T-cell (primary cell): ENCODE measurements at regions not wholly inside any gene's neighbourhood (a gene's known extent, or its start where the extent isn't known, plus 50 kb on each side); places are given as distances from the start of the nearest gene placed in this dataset.

Experiments
- ATAC-seq, 4 experiments: fragments of 200-7000 bp in 3 of 4; fragments of 150-1000 bp in 1 of 4; cut with Tn5 transposase; replicated peaks in 1 of 4; 1 replicate in 3 of 4; 2 replicates in 1 of 4; pipeline ENCODE4 v1.10.0; 2021; ENCODE audit warnings: moderate library complexity in 3 of 4, mild to moderate bottlenecking in 2 of 4, moderate number of reproducible peaks in 1 of 4
- CTCF ChIA-PET, 2 donors: fragments of 300-600 bp; sonication (Branson Sonifier 250); formaldehyde crosslinking; loops; one replicate each; lab custom pipeline; 2022; ENCODE audit warnings: antibody characterized with exemption in 2 of 2; lab: Charles Lee
- POLR2A ChIA-PET, 2 donors: fragments of 300-600 bp; sonication (Branson Sonifier 250); formaldehyde crosslinking; loops; one replicate each; lab custom pipeline; 2022; ENCODE audit warnings: antibody characterized with exemption in 2 of 2; lab: Charles Lee
- DNase-seq, 35 experiments: peaks; one replicate each; pipeline versions ENCODE4 v3.0.0 to v3.0.0-alpha.2; 2013 to 2023
- H3K27ac ChIP-seq: one replicate; pipeline ENCODE4 v1.5.1; 2013; ENCODE audit warnings: low read length
- H3K27me3 ChIP-seq, 2 experiments: replicated peaks in 1 of 2; 1 replicate in 1 of 2; 2 replicates in 1 of 2; pipeline versions ENCODE4 v1.6.1 to v1.7.0; 2013; ENCODE audit warnings: low read length in 1 of 2, mixed read lengths in 1 of 2; ENCODE audit not compliant: control insufficient read depth in 2 of 2, insufficient read depth in 2 of 2; ENCODE audit errors: extremely low read depth in 1 of 2
- H3K36me3 ChIP-seq, 2 donors: 1 replicate in 1 of 2; 2 replicates in 1 of 2; pipeline versions ENCODE4 v1.6.1 to v1.7.0; 2013; ENCODE audit warnings: low read length in 1 of 2; ENCODE audit not compliant: control insufficient read depth in 2 of 2, insufficient read depth in 1 of 2; ENCODE audit errors: extremely low read depth in 1 of 2
- H3K4me1 ChIP-seq, 2 experiments: 1 replicate in 1 of 2; 2 replicates in 1 of 2; pipeline versions ENCODE4 v1.6.1 to v1.7.0; 2013; ENCODE audit warnings: low read length in 2 of 2, mixed read lengths in 1 of 2; ENCODE audit not compliant: insufficient read depth in 2 of 2, control insufficient read depth in 1 of 2; ENCODE audit errors: extremely low read depth in 1 of 2
- H3K4me3 ChIP-seq, 2 donors: 1 replicate in 1 of 2; 2 replicates in 1 of 2; pipeline versions ENCODE4 v1.5.1 to v1.7.0; 2013; ENCODE audit warnings: mild to moderate bottlenecking in 2 of 2, low read length in 1 of 2, moderate library complexity in 1 of 2; ENCODE audit not compliant: control insufficient read depth in 1 of 2; ENCODE audit errors: extremely low read depth in 1 of 2
- H3K9me3 ChIP-seq: 2 replicates; pipeline ENCODE4 v1.7.0; 2013
- H3K27ac Mint-ChIP-seq, 2 donors: one replicate each; pipeline ENCODE4 v1.8.0; 2020 to 2021; ENCODE audit warnings: mild to moderate bottlenecking in 2 of 2, mixed read lengths in 2 of 2
- H3K27me3 Mint-ChIP-seq, 2 donors: one replicate each; pipeline ENCODE4 v1.8.0; 2021 to 2022; ENCODE audit warnings: mixed read lengths in 2 of 2
- H3K36me3 Mint-ChIP-seq: one replicate; pipeline ENCODE4 v1.8.0; 2021; ENCODE audit warnings: mixed read lengths
- H3K4me1 Mint-ChIP-seq, 3 donors: one replicate each; pipeline ENCODE4 v1.8.0; 2020 to 2022; ENCODE audit warnings: mixed read lengths in 3 of 3, mild to moderate bottlenecking in 1 of 3
- H3K4me3 Mint-ChIP-seq, 3 donors: one replicate each; pipeline ENCODE4 v1.8.0; 2020 to 2022; ENCODE audit warnings: mild to moderate bottlenecking in 3 of 3, mixed read lengths in 3 of 3, moderate library complexity in 3 of 3
- H3K9me3 Mint-ChIP-seq, 3 donors: one replicate each; pipeline ENCODE4 v1.8.0; 2020 to 2022; ENCODE audit warnings: mixed read lengths in 3 of 3
- WGBS: methylation state at CpG from one replicate; pipeline ENCODE4 v1.1.5; 2013; ENCODE audit warnings: missing lambda C conversion rate; ENCODE audit not compliant: insufficient coverage; 5-methylcytosine and 5-hydroxymethylcytosine counted together

DNA sequence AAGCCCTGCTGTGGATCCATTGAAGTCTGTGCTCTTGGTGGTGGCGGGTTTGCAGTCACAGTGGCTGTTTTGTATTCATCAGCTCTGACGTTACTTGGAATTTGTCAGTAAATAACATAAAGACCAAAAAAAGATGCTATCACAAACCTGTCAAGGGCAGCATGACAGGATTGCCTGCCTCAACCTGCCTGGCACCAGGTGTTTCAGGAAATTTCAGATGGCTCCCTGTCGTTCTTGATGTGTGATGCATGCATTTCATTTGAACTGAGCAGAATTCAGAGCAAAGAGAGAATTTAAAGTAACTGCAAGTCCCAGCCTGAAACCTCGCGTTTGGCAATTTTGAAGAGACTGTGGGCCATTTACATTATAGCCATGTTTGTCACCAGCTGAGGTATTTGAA, 50.3 kb upstream of the EPC2 start:
- ChIA-PET POLR2A (no interaction called here), CTCF (interaction anchor here in 1 of 2 donors (0.5 to 0.6 kb wide), 3 partner anchors 10 to 304 kb away, joined by 3 read pairs; no protein-coding TSS in a partner anchor)
- Histone ChIP-seq H3K27ac (no peak overlapping the region), H3K4me3 (no peak overlapping the region), H3K36me3 (no peaks in the 10 kb centered on the region), H3K4me1 (no peaks in the 10 kb centered on the region), H3K9me3 (no peaks in the 10 kb centered on the region), H3K27me3 (no peaks in the 10 kb centered on the region)
- no peak overlapping the region for H3K4me3 Mint-ChIP-seq
- peaks cover 0 to 4% (median 0%) of the 10 kb centered on the region in 3 donors for H3K4me1 Mint-ChIP-seq
- WGBS: 87% methylated on average over 5 of the region's 5 CpGs
- H3K27ac Mint-ChIP-seq: no peak overlapping the region
- H3K27me3 Mint-ChIP-seq: no peaks in the 10 kb centered on the region
- H3K36me3 Mint-ChIP-seq: no peaks in the 10 kb centered on the region
- no peak for ATAC-seq
- H3K9me3 Mint-ChIP-seq: no peaks in the 10 kb centered on the region
- DNase-seq: no peak
